HG03139 (cell line): ENCODE measurements at regions not wholly inside any gene's neighbourhood (a gene's known extent, or its start where the extent isn't known, plus 50 kb on each side); places are given as distances from the start of the nearest gene placed in this dataset.

Experiments used
- ATAC-seq: cut with Tn5 transposase; IDR thresholded peaks from one replicate; pipeline ENCODE4 v1.9.1; 2021; ENCODE audit not compliant: unreplicated experiment

- no peak for ATAC-seq
Observed at GRCh38 chr1:55276671-55277376, 61.7 kb upstream of the USP24 start.

GRCh38 chr1:55275941-55276341 lies 60.8 kb upstream of the USP24 start:
- ATAC-seq, result no peak

- no peak for ATAC-seq
Observed at GRCh38 chr1:55275151-55275748, 60.1 kb upstream of the USP24 start.

- no peak for ATAC-seq
Observed at GRCh38 chr1:55272994-55273393, 57.8 kb upstream of the USP24 start.
